ENCODE measurements at regions not wholly inside any gene's neighbourhood (a gene's known extent, or its start where the extent isn't known, plus 50 kb on each side); places are given as distances from the start of the nearest gene placed in this dataset.
A peak's percentile ranks its signal among the peaks of the same experiment; 100 is the strongest.

DNA sequence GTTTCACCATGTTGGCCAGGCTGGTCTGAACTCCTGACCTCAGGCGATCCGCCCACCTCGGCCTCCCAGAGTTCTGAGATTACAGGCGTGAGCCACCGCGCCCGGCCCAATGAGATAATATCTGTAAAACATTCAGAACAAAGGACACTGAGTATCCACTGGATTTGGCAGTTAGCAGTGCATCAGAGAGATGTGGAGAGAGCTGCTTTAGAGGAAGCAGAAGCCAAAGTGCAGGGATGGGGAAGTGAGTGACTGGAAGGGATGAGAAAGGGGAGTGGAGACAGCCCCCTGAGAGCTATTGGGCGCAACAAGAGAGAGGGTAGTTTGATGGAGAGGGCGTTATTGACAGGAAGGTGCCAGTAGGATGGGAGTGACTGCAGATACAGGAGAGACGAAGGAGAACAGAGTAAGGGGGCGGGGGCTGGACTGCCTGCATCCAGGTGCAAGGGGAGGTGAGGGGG, 157.5 kb upstream of the SHB start:
- Histone ChIP-seq H3K36me3 (ENCODE audit: insufficient read depth, low read length) (no peaks in the 10 kb centered on the region), H3K27ac (ENCODE audit: low read length) (peak overlapping the region; percentile 53), H3K79me2 (ENCODE audit: insufficient read depth, low read length) (no peaks in the 10 kb centered on the region), H3K27me3 (ENCODE audit: insufficient read depth, low read length, poor library complexity) (no peaks in the 10 kb centered on the region), H2AFZ (ENCODE audit: low read depth, low read length) (peak overlapping the region; percentile 53), H3K4me3 (ENCODE audit: low read depth in 1 of 2, low read length in 2 of 2) (peak overlapping the region in 1 of 2 experiments; percentile 40; a peak in 2 of 4 replicates), H4K20me1 (ENCODE audit: insufficient read depth, low read length) (no peaks in the 10 kb centered on the region), H3K4me2 (ENCODE audit: insufficient read depth, low read length) (peak overlapping the region; percentile 62), H3K4me1 (ENCODE audit: insufficient read depth, low read length) (peaks cover 25% of the 10 kb centered on the region), H3K9ac (ENCODE audit: low read depth, low read length) (0 out of 2 replicates have a peak overlapping the region, but pooled peaks have one; percentile 11), H3K9me3 (ENCODE audit: insufficient read depth, low read length, severe bottlenecking) (no peaks in the 10 kb centered on the region)
- TF ChIP-seq, protein P1, sequence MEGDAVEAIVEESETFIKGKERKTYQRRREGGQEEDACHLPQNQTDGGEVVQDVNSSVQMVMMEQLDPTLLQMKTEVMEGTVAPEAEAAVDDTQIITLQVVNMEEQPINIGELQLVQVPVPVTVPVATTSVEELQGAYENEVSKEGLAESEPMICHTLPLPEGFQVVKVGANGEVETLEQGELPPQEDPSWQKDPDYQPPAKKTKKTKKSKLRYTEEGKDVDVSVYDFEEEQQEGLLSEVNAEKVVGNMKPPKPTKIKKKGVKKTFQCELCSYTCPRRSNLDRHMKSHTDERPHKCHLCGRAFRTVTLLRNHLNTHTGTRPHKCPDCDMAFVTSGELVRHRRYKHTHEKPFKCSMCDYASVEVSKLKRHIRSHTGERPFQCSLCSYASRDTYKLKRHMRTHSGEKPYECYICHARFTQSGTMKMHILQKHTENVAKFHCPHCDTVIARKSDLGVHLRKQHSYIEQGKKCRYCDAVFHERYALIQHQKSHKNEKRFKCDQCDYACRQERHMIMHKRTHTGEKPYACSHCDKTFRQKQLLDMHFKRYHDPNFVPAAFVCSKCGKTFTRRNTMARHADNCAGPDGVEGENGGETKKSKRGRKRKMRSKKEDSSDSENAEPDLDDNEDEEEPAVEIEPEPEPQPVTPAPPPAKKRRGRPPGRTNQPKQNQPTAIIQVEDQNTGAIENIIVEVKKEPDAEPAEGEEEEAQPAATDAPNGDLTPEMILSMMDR (IDR thresholded peaks at IDR 0.05; ENCODE audit: borderline replicate concordance, extremely low read depth, low read length, poor library complexity, severe bottlenecking) = no peak
- no peak for TF ChIP-seq EZH2 (IDR thresholded peaks at IDR 0.05; ENCODE audit: borderline replicate concordance, low read depth, low read length, severe bottlenecking)
- ATAC-seq (ENCODE audit: insufficient read depth, low read depth) = peak; percentile 39
- no peak for DNase-seq

DNA sequence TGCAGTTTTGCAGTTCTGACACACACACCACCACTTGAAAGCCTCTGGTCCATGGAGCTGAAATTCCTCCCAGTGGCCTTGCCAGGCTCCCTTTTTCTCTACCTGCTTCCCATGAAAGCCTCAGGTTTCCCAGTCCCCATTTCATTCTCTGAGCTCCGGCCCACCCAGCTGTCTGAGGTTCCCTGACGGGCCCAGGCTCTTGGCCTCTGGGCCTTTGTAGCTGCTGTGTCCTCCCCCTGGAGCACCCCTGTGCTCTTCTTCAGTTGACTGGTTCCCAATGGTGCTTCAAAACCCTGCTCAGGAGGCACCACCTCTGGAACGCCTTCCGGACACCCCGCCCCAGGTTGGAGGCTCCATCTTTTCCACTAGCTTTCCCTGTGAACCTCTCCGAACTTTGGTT, 155.9 kb upstream of the SHB start:
- ATAC-seq (ENCODE audit: insufficient read depth, low read depth) = no peak
- H3K4me3 ChIP-seq (ENCODE audit: low read depth in 1 of 2, low read length in 2 of 2) = no peak overlapping the region

DNA sequence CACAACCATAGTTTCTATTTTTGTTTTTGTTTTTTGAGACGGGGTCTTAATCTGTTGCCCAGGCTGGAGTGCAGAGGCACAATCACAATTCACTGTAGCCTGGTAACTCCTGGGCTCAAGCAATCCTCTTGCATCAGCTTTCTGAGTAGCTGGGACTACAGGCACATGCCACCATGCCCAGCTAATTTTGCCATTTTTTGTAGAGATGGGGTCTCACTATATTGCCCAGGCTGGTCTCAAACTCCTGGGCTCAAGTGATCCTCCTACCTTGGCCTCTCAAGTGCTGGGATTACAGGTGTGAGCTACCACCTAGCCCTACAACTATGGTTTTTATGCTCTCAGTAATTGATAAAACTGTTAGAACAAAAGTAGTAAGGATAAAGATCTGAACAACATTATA, 147.5 kb upstream of the SHB start:
- Histone ChIP-seq H3K9me3 (ENCODE audit: insufficient read depth, low read length, severe bottlenecking) (no peaks in the 10 kb centered on the region), H3K4me2 (ENCODE audit: insufficient read depth, low read length) (no peak overlapping the region), H2AFZ (ENCODE audit: low read depth, low read length) (no peak overlapping the region), H4K20me1 (ENCODE audit: insufficient read depth, low read length) (no peaks in the 10 kb centered on the region), H3K9ac (ENCODE audit: low read depth, low read length) (no peak overlapping the region), H3K4me3 (ENCODE audit: low read depth in 1 of 2, low read length in 2 of 2) (no peak overlapping the region), H3K27me3 (ENCODE audit: insufficient read depth, low read length, poor library complexity) (no peaks in the 10 kb centered on the region), H3K79me2 (ENCODE audit: insufficient read depth, low read length) (no peaks in the 10 kb centered on the region), H3K27ac (ENCODE audit: low read length) (no peak overlapping the region), H3K36me3 (ENCODE audit: insufficient read depth, low read length) (no peaks in the 10 kb centered on the region), H3K4me1 (ENCODE audit: insufficient read depth, low read length) (no peaks in the 10 kb centered on the region)
- ATAC-seq (ENCODE audit: insufficient read depth, low read depth) (no peak), DNase-seq (no peak)
- no peak for TF ChIP-seq EZH2 (IDR thresholded peaks at IDR 0.05; ENCODE audit: borderline replicate concordance, low read depth, low read length, severe bottlenecking)
- TF ChIP-seq, protein P1 (IDR thresholded peaks at IDR 0.05; ENCODE audit: borderline replicate concordance, extremely low read depth, low read length, poor library complexity, severe bottlenecking) = no peak

More for the DNA sequence above, 155.9 kb upstream of the SHB start:
- TF ChIP-seq EZH2 (IDR thresholded peaks at IDR 0.05; ENCODE audit: borderline replicate concordance, low read depth, low read length, severe bottlenecking) = no peak
- TF ChIP-seq, protein P1 (IDR thresholded peaks at IDR 0.05; ENCODE audit: borderline replicate concordance, extremely low read depth, low read length, poor library complexity, severe bottlenecking) = no peak
- no peaks in the 10 kb centered on the region for H3K36me3 ChIP-seq (ENCODE audit: insufficient read depth, low read length)
- no peak overlapping the region for H3K9ac ChIP-seq (ENCODE audit: low read depth, low read length)
- H4K20me1 ChIP-seq (ENCODE audit: insufficient read depth, low read length) = no peaks in the 10 kb centered on the region
- peaks cover 25% of the 10 kb centered on the region for H3K4me1 ChIP-seq (ENCODE audit: insufficient read depth, low read length)
- H3K79me2 ChIP-seq (ENCODE audit: insufficient read depth, low read length) = no peaks in the 10 kb centered on the region
- H3K27me3 ChIP-seq (ENCODE audit: insufficient read depth, low read length, poor library complexity) = no peaks in the 10 kb centered on the region
- H3K9me3 ChIP-seq (ENCODE audit: insufficient read depth, low read length, severe bottlenecking) = no peaks in the 10 kb centered on the region
- H2AFZ ChIP-seq (ENCODE audit: low read depth, low read length) = no peak overlapping the region
- H3K27ac ChIP-seq (ENCODE audit: low read length) = no peak overlapping the region
- no peak for DNase-seq
- no peak overlapping the region for H3K4me2 ChIP-seq (ENCODE audit: insufficient read depth, low read length)

DNA sequence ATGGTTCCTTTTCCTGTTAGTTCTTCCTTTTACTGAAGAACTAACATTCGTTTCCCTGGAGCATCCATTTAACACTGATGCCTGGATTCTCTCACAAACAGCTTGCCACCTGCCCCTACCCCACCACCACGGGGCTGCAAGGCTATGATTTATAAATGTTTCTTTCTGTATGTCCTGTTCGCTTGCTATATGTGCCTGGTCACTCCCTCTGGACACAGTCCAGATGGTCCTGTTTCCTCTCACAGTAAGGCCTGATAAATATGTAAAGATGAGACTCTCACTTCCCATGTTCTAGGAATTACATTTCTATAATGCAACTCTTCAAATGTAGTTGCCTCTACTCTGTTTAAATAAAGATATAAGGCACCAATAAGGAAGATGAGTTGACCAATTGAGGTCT, 146.4 kb upstream of the SHB start:
- DNase-seq (no peak), ATAC-seq (ENCODE audit: insufficient read depth, low read depth) (no peak)
- H3K79me2 ChIP-seq (ENCODE audit: insufficient read depth, low read length) = no peaks in the 10 kb centered on the region
- no peaks in the 10 kb centered on the region for H3K4me1 ChIP-seq (ENCODE audit: insufficient read depth, low read length)
- TF ChIP-seq EZH2 (IDR thresholded peaks at IDR 0.05; ENCODE audit: borderline replicate concordance, low read depth, low read length, severe bottlenecking) = no peak
- TF ChIP-seq, protein P1 (IDR thresholded peaks at IDR 0.05; ENCODE audit: borderline replicate concordance, extremely low read depth, low read length, poor library complexity, severe bottlenecking) = no peak
- H3K4me2 ChIP-seq (ENCODE audit: insufficient read depth, low read length) = no peak overlapping the region
- H2AFZ ChIP-seq (ENCODE audit: low read depth, low read length) = no peak overlapping the region
- H3K9ac ChIP-seq (ENCODE audit: low read depth, low read length) = no peak overlapping the region
- no peaks in the 10 kb centered on the region for H3K36me3 ChIP-seq (ENCODE audit: insufficient read depth, low read length)
- H3K4me3 ChIP-seq (ENCODE audit: low read depth in 1 of 2, low read length in 2 of 2) = no peak overlapping the region
- H4K20me1 ChIP-seq (ENCODE audit: insufficient read depth, low read length) = no peaks in the 10 kb centered on the region
- H3K9me3 ChIP-seq (ENCODE audit: insufficient read depth, low read length, severe bottlenecking) = no peaks in the 10 kb centered on the region
- H3K27ac ChIP-seq (ENCODE audit: low read length) = no peak overlapping the region
- H3K27me3 ChIP-seq (ENCODE audit: insufficient read depth, low read length, poor library complexity) = no peaks in the 10 kb centered on the region

All from DND-41 (cell line).